RPMI8226 (cell line): ENCODE measurements at regions not wholly inside any gene's neighbourhood (a gene's known extent, or its start where the extent isn't known, plus 50 kb on each side); places are given as distances from the start of the nearest gene placed in this dataset.
"Not testable (repeated sequence)": the region's sequence is repeated elsewhere in the genome, so short reads cannot be mapped to it uniquely, and the experiment has no call there.

Experiments
- DNase-seq: peaks from one replicate; pipeline ENCODE4 v3.0.0-alpha.2; 2015

DNA sequence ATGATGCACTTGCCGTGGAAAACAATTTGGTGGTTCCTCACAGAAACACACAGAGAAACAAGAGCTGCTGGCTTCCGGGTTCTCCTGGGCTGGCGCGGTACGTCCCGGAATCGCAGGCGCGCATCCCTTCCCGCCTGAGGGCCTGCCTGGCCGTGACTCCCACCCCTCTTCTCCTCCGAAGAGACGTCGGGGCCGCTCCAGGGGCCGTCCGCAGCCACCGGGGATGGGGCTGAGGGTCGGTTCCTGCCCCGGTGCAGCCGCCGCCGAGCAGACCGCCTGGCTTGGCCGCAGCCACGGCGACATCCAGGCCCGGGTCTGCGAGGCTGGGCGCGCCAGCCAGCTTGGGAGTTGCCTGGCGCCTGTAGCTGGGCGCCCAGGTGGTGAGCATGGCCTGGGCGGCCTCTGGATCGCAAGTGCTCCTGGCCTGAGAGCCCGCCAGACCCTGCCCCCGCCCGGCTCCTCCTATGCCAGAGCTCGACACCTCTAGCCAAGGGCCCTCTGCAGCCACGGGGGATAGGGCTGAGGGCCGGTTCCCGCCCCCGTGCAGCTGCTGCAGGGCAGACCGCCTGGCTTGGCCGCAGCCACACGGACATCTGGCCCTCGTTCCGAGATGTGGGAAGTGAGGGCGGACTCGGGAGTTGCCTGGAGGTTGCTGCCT lies 1647.5 kb downstream of the SPATA31A7 start:
- peak; percentile 18 for DNase-seq

DNA sequence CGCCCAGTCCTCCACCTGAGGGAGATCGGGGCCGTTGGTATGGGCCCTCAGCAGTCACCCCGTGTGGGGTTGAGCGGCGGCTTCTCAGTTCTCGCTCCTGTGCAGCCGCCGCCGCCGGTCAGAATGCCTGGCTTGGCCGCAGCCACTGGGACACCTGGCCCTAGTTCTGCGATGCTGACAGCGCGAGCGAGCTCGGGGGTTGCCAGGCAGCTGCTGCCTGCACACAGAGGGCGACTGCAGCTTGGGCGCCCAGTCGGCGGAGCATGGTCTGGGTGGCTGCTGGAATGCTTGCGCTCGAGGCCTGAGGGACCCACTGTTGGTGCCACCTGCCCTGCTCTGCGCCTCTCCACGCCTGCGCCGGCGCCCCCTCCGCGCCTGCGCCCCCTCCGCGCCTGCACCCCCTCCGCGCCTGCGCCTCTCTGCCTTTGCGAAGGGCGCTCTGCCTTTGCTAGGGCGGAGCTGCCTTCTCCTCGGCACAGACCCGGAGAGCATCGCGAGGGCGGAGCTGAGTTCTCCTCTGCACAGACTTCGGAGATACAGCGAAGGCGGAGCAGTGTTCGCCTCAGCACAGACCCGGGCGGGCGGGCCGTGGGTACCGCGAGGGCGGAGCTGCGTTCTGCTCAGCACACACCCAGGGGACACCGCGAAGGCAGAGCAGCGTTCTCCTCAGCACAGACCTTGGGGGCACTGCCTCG lies 1648.3 kb downstream of the SPATA31A7 start:
- peak; percentile 89 for DNase-seq

DNA sequence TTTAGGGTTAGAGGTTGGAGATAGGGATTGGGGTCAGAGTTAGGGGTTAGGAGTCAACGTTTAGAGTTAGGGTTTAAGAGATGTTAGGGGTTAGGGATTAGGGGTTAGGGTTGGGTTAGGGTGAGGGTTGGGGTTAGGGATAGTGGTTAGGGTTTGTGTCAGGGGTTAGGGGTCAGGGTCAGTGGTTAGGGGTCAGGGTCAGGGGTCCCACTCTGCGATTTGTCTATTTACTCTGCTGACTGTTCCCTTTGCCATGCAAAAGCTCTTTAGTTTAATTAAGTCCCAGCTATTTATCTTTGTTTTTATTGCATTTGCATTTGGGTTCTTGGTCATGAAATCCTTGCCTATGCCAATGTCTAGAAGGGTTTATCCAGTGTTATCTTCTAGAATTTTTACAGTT lies 1649.3 kb downstream of the SPATA31A7 start:
- DNase-seq: not testable (repeated sequence)

DNA sequence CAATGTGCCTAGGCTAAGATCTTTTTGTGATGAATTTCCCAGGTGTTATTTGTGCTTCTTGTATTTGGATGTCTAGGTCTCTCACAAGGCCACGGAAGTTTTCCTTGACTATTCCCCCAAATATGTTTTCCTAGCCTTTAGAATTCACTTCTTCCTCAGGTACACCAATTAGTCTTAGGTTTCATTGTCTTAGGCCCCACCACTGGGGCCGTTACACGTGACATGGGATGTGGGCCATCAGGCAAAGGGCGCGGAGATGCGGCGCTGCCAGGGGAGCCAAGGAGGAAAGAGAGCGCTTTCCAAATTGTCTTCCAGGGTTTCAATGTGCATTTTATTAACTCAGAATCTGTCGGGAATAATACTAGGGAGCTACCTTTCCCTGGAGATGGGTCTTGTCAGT lies 1653.3 kb downstream of the SPATA31A7 start:
- not testable (repeated sequence) for DNase-seq

DNA sequence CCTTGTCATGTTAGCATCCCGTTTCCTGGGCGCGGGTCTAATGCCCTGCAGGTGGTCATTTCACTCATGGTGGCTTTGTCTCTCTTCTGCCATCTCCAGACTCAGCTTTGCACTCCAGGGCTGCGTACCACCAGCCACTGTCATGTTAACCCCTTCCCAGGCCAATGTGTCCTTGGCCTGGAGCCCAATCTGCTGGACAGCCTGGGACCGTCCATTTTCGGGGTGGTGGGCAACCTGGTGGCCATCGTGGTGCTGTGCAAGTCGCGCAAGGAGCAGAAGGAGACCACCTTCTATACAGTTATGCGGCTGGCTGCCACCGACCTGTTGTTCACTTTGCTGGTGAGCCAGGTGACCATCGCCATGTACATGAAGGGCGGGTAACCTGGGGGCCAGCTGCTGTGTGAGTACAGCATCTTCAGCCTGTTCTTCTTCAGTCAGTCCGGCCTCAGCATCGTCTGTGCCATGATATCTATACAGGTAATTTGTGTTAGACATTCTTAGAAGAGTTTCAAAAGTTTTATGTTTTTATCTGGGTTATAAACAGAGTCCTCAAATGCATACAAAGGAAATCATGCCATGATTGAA lies 1654.0 kb downstream of the SPATA31A7 start:
- not testable (repeated sequence) for DNase-seq

DNA sequence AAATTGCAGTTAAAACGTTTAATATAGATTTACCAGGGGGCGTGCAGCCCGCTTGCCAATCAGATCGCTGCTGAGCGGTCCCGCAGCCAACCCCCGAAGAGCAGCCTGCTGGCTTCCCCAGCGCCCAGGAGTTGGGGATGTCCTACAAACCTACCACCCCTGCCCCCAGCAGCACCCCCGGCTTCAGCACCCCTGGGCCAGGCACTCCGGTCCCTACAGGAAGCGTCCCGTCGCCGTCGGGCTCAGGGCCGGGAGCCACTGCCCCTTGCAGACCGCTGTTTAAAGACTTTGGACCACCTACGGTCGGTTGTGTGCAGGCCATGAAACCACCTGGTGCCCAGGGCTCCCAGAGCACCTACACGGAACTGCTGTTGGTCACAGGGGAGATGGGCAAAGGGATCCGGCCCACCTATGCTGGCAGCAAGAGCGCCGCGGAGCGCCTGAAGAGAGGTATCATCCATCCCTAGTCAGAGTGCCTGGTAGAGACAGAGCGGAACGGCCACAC lies 1654.9 kb downstream of the SPATA31A7 start:
- DNase-seq: not testable (repeated sequence)

DNA sequence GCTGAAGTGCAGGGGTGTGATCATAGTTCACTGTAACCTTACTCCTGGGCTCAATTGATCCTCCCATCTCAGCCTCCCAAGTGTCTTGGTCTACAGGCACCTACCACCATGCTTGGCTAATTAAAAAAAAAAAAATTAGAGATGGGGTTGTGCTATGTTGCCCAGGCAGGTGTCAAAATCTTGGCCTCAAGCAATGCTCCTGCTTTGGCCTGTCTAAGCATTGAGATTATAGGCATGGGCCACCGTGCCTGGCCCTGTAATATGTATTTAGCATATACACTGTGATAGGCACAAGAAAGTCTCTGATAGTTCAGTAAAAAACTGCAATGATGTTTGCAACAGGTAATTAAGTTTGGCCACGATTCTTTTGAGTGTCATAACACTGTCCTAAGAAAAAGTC lies 1658.4 kb downstream of the SPATA31A7 start:
- DNase-seq: not testable (repeated sequence)

DNA sequence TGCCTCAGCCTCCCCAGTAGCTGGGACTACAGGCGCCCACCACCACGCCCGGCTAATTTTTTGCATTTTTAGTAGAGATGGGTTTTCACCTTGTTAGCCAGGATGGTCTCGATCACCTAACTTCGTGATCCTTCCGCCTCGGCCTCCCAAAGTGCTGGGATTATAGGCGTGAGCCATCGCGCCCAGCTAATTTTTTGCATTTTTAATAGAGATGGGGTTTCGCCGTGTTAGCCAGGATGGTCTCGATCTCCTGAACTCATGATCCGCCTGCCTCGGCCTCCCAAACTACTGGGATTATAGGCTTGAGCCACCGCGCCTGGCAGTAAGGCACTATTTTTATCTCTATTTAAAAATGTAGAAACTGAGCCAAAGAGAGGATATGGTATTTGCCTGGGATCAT lies 1660.2 kb downstream of the SPATA31A7 start:
- DNase-seq: not testable (repeated sequence)

DNA sequence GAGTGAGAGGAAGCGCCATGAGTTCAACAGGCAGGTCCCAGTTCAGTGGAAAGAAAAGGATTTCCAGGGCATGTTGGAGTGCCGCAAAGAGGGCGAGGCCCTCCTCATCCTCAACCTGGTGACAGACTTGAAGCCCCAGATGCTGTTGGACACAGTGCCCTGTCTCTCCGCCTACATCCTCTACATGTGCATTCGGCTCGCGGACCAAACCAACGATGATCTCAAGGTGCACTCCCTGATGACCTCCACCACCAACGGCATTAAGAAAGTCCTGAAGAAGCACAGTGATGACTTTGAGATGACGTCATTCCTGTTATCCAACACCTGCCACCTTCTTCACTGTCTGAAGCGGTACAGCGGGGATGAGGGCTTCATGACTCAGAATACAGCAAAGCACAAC lies 1667.4 kb downstream of the SPATA31A7 start:
- not testable (repeated sequence) for DNase-seq

DNA sequence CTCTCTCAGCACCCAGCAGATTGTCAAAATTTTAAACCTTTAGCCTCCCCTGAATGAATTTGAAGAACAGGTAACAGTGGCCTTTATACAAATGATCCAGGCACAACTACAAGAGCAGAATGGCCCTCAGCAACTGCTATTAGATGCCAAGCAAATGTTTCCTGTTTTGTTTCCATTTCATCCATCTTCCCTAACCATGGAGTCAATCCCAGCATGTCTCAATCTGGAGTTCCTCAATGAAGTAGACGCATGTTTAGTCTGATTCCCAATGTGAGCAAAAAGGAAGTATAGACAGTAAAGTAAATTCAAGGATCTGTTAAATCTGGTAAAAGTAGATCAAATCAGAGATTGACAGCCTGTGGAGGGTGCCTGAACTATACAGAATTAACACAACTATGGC lies 1668.4 kb downstream of the SPATA31A7 start:
- DNase-seq: not testable (repeated sequence)

DNA sequence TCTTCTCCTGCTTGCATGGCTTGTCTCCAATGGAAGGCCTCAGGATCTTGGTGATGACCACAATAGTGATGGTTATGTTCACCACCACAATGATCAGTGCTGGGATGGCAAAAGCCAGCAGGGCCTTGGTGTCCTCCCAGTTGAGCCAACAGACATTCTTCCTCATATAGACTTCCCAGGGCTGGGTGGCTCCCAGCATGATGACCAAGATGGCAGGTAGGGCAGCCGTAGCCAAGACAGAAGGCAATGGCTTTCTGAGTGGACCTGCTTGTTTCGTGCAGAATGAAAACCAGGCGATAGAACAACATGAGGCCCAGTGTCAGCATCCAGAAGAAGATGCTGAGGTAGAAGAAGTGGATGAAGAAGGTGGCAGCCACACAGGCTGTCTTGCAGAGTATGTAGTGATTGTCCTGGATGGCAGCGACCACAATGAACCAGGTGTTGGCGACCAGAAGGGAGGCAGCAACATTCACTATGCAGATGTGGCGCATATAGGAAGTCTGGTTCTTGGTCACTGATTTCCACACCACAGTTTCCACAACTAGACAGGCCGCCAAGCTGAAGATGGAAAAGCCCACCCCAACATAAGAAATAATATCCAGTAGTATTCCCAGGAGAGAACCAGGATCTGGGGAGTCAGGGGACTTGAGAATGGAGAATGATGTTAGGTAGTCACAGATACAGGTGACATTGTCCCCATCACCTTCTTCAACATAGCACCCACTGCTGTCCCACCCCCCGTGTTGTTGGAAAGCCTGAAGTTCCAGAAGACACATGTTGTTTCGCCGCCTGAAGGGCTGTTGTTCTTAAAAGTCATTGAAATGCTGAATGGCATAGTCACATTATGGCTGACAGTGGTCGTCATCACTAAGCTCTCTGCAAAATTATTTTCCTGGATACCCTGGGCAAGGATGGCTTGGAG lies 1671.4 kb downstream of the SPATA31A7 start:
- not testable (repeated sequence) for DNase-seq

DNA sequence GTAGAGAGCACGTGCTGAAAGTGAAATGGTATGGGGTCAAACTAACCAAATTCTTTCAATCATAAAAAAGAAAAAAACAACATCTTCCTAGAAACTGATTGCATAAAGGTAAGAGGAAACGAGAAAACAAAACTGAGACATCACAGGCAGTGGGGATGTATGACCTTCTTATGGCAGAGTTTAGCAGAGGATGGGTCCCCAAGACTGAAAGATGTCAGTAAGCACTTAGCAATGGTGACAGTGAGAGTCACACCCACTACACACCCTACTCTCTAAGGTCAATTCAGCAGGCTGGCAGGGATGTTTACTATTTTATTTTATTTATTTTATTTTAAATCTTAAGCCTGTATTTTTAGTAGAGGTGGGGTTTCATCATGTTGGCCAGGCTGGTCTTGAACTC lies 1672.3 kb downstream of the SPATA31A7 start:
- DNase-seq: not testable (repeated sequence)

DNA sequence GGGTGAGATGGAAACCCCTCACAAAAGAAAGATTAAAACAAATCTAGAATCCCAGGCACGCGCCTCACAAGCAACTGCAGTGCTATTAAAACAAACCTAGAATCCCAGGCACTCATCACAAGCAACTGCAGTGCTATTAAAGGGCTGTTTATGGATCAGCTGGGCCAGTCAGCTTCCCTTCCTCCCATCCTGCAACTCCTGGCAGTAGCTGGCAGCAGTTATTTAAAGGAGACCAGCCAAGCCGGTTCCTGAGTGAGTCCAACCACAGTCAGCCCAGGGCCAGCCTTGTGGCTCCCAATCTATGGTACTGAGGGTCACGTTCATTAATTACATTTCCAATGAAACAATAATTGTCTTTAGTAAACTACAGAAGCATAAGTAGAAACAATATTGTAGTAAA lies 1673.5 kb downstream of the SPATA31A7 start:
- DNase-seq: not testable (repeated sequence)

DNA sequence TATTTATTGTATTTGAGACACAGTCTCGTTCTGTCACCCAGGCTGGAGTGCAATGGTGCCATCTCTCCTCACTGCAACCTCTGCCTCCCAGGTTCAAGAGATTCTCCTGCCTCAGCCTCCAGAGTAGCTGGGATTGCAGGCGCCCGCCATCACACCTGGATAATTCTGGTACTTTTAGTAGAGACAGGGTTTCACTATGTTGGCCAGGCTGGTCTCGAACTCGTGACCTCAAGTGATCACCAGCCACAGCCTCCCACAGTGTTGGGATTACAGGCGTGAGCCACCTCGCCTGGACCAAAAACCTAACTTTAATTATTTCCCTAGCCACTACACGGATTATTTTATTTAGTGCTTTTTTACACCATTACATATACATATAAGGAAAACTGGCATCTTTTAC lies 1674.0 kb downstream of the SPATA31A7 start:
- not testable (repeated sequence) for DNase-seq

DNA sequence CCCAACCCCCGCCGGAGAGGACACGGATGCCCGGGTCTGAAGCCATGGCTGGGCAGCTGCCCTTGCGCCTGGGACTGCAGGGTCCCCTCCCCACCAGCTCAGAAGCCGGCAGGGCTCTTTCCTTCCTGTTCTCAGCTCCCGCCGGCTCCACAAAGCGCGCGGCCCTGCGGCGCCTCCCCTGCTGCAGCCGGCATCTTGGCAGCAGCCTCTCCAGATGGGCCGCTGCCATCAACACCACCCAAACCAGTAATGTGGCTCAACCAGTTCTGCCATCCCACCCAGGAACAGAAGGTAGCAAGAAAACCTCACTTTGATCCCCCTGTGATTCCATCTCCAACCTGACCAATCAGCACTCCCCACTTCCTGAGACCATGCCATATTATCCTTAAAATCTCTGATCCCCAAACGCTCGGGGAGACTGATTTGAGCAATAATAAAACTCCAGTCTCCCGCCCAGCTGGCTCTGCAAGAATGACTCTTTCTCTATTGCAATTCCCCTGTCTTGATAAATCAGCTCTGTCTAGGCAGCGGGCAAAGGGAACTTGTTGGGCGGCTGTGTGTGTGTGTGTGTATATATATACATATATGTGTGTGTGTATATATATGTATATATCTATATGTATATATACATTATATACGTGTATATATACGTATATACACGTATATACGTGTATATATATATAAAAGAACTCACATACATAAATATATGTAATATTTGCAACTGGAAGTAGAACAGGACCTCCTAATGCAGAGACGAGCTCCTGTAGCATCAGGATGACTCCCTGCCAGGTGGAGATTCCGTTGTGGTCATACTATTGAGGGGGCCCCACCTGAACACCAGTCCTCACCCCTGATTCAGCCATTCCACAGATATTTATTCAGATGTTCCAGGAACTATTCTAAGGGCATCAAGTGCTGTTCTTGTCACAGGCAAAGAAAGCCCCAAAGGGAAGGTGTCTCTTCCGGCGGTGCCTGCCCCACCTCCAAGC lies 1674.9 kb downstream of the SPATA31A7 start:
- not testable (repeated sequence) for DNase-seq

DNA sequence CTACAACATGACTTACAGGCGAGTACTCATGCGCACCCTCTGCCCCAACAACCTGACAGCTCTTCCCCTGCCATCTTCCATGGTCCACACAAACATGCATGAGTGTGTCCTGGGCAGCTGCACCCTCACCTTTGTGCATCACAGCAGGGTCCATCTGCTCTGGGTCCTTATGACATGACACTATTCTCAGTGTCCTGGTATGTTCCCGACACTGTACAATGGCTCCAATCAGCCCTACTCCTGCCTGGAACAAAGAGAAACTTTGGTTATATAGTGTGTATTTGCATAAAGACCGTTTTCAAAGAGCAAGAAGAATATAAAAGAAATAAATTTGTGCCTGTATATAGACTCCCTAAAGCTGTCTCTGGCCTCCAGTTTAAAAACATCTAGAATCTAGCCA lies 1679.2 kb downstream of the SPATA31A7 start:
- not testable (repeated sequence) for DNase-seq

DNA sequence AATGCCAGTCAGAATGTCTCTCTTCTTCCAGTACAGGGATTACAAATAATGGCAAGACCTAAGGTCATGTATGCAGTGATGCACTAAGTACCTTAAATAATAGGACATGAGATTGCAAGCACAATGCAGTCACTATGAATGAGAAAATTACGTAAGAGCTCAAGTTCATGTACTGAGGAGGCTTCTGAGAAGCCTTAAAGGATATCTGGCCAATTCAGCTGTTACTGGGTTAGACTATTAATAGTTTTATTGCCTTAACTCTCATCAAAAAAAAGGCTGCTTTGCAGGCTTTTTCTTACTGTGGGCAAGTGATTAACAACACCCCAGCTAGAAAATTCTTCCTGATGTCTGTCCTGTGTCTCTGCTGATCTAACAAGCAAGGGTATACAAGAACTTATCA lies 1681.9 kb downstream of the SPATA31A7 start:
- not testable (repeated sequence) for DNase-seq

DNA sequence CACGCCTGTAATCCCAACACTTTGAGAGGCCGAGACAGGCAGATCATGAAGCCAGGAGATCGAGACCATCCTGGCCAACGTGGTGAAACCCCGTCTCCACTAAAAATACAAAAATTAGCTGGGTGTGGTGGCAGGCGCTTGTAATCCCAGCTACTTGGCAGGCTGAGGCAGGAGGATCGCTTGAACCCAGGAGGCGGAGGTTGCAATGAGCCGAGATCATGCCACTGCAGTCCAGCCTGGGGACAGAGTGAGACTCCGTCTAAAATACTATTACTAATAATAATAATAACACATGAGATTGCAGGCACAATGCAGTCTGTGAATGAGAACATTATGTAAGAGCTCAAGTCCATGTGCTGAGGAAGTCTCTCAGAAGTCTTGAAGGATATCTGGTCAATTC lies 1684.4 kb downstream of the SPATA31A7 start:
- DNase-seq: not testable (repeated sequence)

DNA sequence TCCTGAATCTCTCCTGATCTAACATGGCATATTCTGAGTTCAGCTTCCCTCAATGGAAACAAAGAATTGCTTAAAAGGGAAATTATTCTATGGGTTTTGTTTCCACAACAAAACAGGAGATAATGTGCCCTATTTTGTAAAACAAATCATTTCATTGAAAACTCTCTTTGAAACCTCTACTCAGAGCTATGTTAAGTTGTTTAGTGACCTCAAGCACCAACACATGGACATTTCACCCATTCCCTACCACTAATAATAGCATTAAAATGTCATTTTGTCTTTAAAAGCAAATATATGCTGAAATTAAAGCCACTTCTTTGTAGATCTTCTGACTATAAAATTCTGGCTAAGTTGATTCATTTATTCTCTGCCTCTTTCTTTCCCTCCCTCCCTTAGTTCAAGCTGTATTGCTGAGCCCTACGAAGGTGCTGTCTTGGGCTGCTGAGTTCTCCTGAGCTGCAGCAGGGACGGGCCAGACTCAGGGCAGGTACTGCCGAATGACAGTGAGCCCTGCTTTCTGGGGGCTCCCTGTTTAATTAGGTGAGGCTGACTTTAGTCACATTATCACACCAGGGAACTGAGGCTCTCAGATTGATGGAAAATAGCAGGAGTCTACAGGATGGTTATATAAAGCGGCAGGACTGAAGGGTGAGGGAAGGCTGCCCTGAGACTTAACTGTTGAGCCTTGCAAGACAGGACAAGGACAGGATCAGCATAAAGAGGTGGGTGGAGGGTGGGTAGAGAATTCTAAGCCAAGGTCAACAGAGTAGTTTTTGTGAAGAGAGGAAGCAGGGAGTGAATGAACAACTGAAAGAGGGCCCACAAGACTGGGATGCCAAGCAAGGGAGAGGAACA lies 1685.1 kb downstream of the SPATA31A7 start:
- not testable (repeated sequence) for DNase-seq

DNA sequence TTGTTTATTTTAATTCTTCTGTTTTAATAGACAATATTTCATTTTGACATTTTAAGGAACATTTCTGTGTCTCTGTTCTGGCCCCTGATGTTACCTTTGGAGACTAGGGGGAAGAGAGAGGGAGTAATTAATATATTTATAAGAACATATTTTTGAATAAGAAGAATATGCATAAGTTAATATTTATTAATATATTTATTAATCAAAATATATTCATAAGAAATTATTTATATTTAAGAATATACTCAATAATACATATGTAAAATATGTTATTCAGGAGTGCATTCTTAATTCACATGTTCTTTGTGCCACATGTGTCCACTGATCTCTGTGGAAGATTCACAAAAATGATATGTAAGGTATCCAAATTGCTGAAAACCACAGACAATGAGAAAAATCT lies 1687.7 kb downstream of the SPATA31A7 start:
- not testable (repeated sequence) for DNase-seq
